NCI-H446 treated with DMSO at 0.1 percent for 48 hours (cell line): ENCODE measurements at regions not wholly inside any gene's neighbourhood (a gene's known extent, or its start where the extent isn't known, plus 50 kb on each side); places are given as distances from the start of the nearest gene placed in this dataset.

Experiments used
- DNase-seq: peaks from one replicate; lab custom pipeline; 2025; lab: John Stamatoyannopoulos, UW

DNA sequence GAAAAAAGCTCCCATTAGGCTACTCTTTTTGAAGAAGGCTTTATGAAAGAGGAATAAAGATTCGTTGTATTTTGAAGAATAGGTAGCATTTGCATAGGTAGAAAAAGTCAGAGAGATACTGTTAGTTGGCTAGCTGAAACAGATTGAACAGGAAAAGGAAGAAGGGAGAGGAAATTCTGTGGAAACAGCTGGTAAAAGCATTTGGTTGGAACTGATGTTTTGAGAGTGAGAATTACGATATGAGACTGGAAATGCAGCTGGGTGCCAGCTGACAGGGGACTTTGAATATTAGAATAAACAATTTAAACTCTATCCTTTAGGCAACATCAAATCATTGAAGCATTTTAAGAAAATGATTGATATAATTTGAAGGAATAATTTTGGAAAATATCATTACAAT lies 96.7 kb upstream of the CNTNAP5 start:
- no peak for DNase-seq

GRCh38 chr2:123935405-123935804 lies 89.7 kb upstream of the CNTNAP5 start:
- no peak for DNase-seq

DNA sequence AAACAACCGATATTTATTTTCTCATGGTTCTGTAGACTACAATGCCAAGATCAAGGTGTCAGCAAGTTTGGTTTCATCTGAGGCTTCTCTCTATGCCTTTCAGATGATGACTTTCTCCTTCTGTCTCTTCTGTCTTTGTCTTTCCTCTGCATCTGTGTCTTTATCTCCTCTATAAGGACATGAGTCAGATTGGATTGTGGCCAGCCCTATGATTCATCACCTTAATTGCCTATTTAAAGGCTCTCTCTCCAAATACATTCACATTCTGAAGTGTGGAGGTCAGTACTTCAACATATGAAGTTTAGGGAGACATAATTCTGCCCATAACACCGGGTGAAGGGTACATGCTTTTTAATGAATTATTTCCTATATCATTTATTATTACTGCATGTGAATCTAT lies 71.2 kb upstream of the CNTNAP5 start:
- peak; percentile 71 for DNase-seq

DNA sequence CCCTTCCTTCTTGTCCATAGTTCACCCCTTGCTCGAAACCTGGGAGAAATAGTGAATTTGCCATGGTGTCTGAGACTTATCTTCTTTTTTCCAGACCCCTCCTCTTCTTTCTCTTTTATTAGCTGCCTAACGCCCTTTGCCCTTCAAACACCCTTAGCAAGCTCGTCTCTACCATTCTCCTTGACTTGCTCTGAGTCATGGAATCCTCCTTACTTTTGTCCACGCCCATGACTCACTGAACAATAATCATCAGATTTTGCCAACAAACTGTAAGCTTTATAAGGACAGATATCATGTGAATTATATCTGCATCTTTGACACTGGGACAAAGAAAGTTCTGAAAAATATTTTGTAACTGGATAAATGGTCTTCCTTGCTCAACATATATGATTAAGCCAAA lies 67.1 kb upstream of the CNTNAP5 start:
- DNase-seq, result no peak

DNA sequence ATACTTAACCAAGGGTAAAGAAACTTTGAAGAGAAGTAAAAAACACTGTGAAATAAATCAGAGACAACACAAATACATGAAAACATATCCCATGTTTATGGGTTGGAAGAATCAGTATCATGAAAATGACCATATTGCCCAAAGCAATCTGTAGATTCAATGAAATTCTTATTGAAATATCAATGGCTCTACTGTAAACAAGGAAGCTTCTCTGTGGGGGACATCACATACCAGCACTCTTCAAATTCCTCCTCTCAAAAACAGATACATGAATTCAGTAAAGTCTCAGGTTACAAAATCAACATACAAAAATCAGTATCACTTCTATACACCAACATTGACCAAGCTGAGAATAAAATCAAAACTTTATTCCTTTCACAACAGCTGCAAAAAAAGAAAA lies 63.5 kb upstream of the CNTNAP5 start:
- no peak for DNase-seq

DNA sequence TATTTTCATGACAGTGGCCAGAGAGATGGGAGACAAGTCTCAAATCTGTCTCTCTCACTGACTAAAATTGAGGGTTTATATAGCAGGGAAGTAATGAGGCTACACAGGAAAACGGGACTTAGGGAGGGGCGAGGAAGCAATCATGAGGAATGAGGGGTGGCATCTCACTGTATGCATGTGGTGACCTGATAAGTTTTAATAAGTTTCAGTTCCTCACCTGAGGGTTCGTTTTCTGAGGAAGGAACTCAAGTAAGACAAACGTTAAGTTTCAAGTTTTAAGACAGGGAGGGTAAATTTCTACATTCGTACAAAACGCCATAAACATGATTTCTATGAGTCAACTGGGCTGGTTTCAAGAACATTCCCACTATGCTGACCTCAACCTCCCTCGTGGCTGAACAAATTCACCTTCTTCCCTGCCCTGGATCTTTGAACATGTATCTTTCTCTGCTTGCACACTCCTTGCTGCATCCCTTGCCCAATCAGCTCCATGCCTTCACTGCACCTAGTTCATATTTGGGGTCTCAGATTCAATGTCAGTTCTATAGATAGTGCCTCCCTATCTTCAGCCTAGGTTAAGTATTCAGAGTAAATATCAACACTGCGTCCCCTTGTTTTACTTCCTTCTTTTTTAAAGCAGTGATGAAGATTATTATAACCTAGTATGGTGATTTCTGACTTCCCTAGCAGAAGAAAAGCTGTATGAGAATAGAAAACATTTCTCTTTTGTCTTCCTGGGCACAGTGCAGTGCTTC lies 53.3 kb upstream of the CNTNAP5 start:
- no peak for DNase-seq
